HEK293 (cell line): ENCODE measurements at regions not wholly inside any gene's neighbourhood (a gene's known extent, or its start where the extent isn't known, plus 50 kb on each side); places are given as distances from the start of the nearest gene placed in this dataset.

Experiments used
- FEZF1 ChIP-seq: fragments of 450-650 bp; formaldehyde crosslinking; IDR thresholded peaks from 2 replicates; pipeline ENCODE4 v1.5.1; 2016; ENCODE audit warnings: missing biosample characterization, missing genetic modification characterization
- GLIS1 ChIP-seq: fragments of 450-650 bp; formaldehyde crosslinking; IDR thresholded peaks from 2 replicates; pipeline ENCODE4 v1.5.1; 2016; ENCODE audit warnings: missing biosample characterization, missing genetic modification characterization
- HOXD13 ChIP-seq: sonication (generic); formaldehyde crosslinking; IDR thresholded peaks from 2 replicates; pipeline ENCODE4 v1.8.0; 2022; ENCODE audit warnings: missing genetic modification reagents, borderline replicate concordance
- OSR2 ChIP-seq: fragments of 450-650 bp; formaldehyde crosslinking; IDR thresholded peaks from 2 replicates; pipeline ENCODE4 v1.5.1; 2016; ENCODE audit warnings: missing biosample characterization, missing genetic modification characterization
- PATZ1 ChIP-seq: fragments of 450-650 bp; formaldehyde crosslinking; IDR thresholded peaks from 2 replicates; pipeline ENCODE4 v1.5.1; 2016; ENCODE audit warnings: missing biosample characterization, missing genetic modification characterization
- PRDM6 ChIP-seq: fragments of 450-650 bp; formaldehyde crosslinking; IDR thresholded peaks from 2 replicates; pipeline ENCODE4 v1.5.1; 2017; ENCODE audit warnings: missing biosample characterization, missing genetic modification characterization
- SP7 ChIP-seq: fragments of 450-650 bp; formaldehyde crosslinking; IDR thresholded peaks from 2 replicates; pipeline ENCODE4 v1.5.1; 2016; ENCODE audit warnings: missing biosample characterization, missing genetic modification characterization
- TRIM28 ChIP-seq: IDR thresholded peaks from 2 replicates; pipeline ENCODE4 v1.6.1; 2011; ENCODE audit warnings: low read length, control low read depth, borderline replicate concordance
- ZBTB11 ChIP-seq: fragments of 450-650 bp; formaldehyde crosslinking; conservative IDR thresholded peaks from 2 replicates; pipeline ENCODE4 v1.5.1; 2016; ENCODE audit warnings: low read depth, missing biosample characterization, missing genetic modification characterization
- ZFHX2 ChIP-seq: fragments of 450-650 bp; formaldehyde crosslinking; conservative IDR thresholded peaks from 2 replicates; pipeline ENCODE4 v1.5.1; 2016; ENCODE audit warnings: missing biosample characterization, missing genetic modification characterization
- ZIC2 ChIP-seq: fragments of 450-650 bp; formaldehyde crosslinking; IDR thresholded peaks from 2 replicates; pipeline ENCODE4 v1.5.1; 2016; ENCODE audit warnings: missing biosample characterization, missing genetic modification characterization
- ZNF10 ChIP-seq: fragments of 450-650 bp; formaldehyde crosslinking; IDR thresholded peaks from 2 replicates; pipeline ENCODE4 v1.5.1; 2017; ENCODE audit warnings: missing biosample characterization, missing genetic modification characterization
- ZNF169 ChIP-seq: fragments of 450-650 bp; formaldehyde crosslinking; IDR thresholded peaks from 2 replicates; pipeline ENCODE4 v1.5.1; 2016; ENCODE audit warnings: missing biosample characterization, missing genetic modification characterization
- ZNF18 ChIP-seq: fragments of 450-650 bp; formaldehyde crosslinking; IDR thresholded peaks from 2 replicates; pipeline ENCODE4 v1.5.1; 2016; ENCODE audit warnings: missing biosample characterization, missing genetic modification characterization
- ZNF239 ChIP-seq: fragments of 450-650 bp; formaldehyde crosslinking; IDR thresholded peaks from 2 replicates; pipeline ENCODE4 v1.5.1; 2016; ENCODE audit warnings: missing biosample characterization, missing genetic modification characterization
- ZNF24 ChIP-seq: fragments of 450-650 bp; formaldehyde crosslinking; IDR thresholded peaks from 2 replicates; pipeline ENCODE4 v1.5.1; 2016; ENCODE audit warnings: missing biosample characterization, missing genetic modification characterization
- ZNF274 ChIP-seq, 2 experiments: fragments of 200-500 bp in 1 of 2; fragments of 450-650 bp in 1 of 2; sonication (Bioruptor generic) in 1 of 2; formaldehyde crosslinking in 1 of 2; IDR thresholded peaks; 2 replicates each; pipeline versions ENCODE4 v1.5.1 to v1.6.1; 2014 to 2016; ENCODE audit warnings: borderline replicate concordance in 1 of 2, inconsistent platforms in 1 of 2, low read length in 1 of 2, missing biosample characterization in 1 of 2, missing genetic modification characterization in 1 of 2
- ZNF423 ChIP-seq: fragments of 450-650 bp; formaldehyde crosslinking; IDR thresholded peaks from 2 replicates; pipeline ENCODE4 v1.5.1; 2016; ENCODE audit warnings: missing biosample characterization, missing genetic modification characterization
- ZNF473 ChIP-seq: fragments of 450-650 bp; formaldehyde crosslinking; IDR thresholded peaks from 2 replicates; pipeline ENCODE4 v1.5.1; 2017; ENCODE audit warnings: missing biosample characterization, missing genetic modification characterization
- ZNF488 ChIP-seq: fragments of 450-650 bp; formaldehyde crosslinking; IDR thresholded peaks from 2 replicates; pipeline ENCODE4 v1.5.1; 2016; ENCODE audit warnings: missing biosample characterization, missing genetic modification characterization
- ZNF560 ChIP-seq: fragments of 450-650 bp; formaldehyde crosslinking; IDR thresholded peaks from 2 replicates; pipeline ENCODE4 v1.5.1; 2017; ENCODE audit warnings: missing biosample characterization, missing genetic modification characterization, borderline replicate concordance
- ZNF580 ChIP-seq: fragments of 450-650 bp; formaldehyde crosslinking; IDR thresholded peaks from 2 replicates; pipeline ENCODE4 v1.5.1; 2016; ENCODE audit warnings: missing biosample characterization, missing genetic modification characterization
- ZNF623 ChIP-seq: fragments of 450-650 bp; formaldehyde crosslinking; IDR thresholded peaks from 2 replicates; pipeline ENCODE4 v1.5.1; 2016; ENCODE audit warnings: missing biosample characterization, missing genetic modification characterization
- ZNF624 ChIP-seq: fragments of 450-650 bp; formaldehyde crosslinking; IDR thresholded peaks from 2 replicates; pipeline ENCODE4 v1.5.1; 2017; ENCODE audit warnings: missing biosample characterization, missing genetic modification characterization
- ZNF629 ChIP-seq: fragments of 450-650 bp; formaldehyde crosslinking; IDR thresholded peaks from 2 replicates; pipeline ENCODE4 v1.5.1; 2017; ENCODE audit warnings: missing biosample characterization, missing genetic modification characterization
- ZNF645 ChIP-seq: fragments of 450-650 bp; formaldehyde crosslinking; IDR thresholded peaks from 2 replicates; pipeline ENCODE4; 2016; ENCODE audit warnings: missing biosample characterization, missing genetic modification characterization
- ZNF777 ChIP-seq: fragments of 450-650 bp; formaldehyde crosslinking; IDR thresholded peaks from 2 replicates; pipeline ENCODE4 v1.5.1; 2017; ENCODE audit warnings: missing biosample characterization, missing genetic modification characterization, borderline replicate concordance

- TF ChIP-seq TRIM28: peak; percentile 92
- TF ChIP-seq ZNF10 (tag by site-specific recombination): peak; percentile 51; the same call in 1 of the 2 replicates
- no peak for TF ChIP-seq ZNF645 (tag by site-specific recombination)
- no peak for TF ChIP-seq ZNF560 (tag by site-specific recombination)
- TF ChIP-seq HOXD13 (CRISPR knock-in tag): no peak; the same call in 1 of the 2 replicates
- peak; percentile 51; the same call in 1 of the 2 replicates for TF ChIP-seq PATZ1 (tag by site-specific recombination)
- peak; percentile 93 for TF ChIP-seq FEZF1 (tag by site-specific recombination)
- peak; percentile 93 for TF ChIP-seq PRDM6
- peak; percentile 68; the same call in 1 of the 2 replicates for TF ChIP-seq ZNF488 (tag by site-specific recombination)
- no peak for TF ChIP-seq ZNF777
- TF ChIP-seq ZNF629 (tag by site-specific recombination): peak; percentile 87
- TF ChIP-seq ZBTB11 (tag by site-specific recombination): no peak
- no peak for TF ChIP-seq ZNF169 (tag by site-specific recombination)
- TF ChIP-seq ZNF274 (IDR thresholded peaks at IDR 0.05; ENCODE audit: low read length): no peak
- TF ChIP-seq ZNF274 (tag by site-specific recombination; IDR thresholded peaks at IDR 0.05; ENCODE audit: borderline replicate concordance): no peak
- peak; percentile 58; the same call in 1 of the 2 replicates for TF ChIP-seq ZNF580
- TF ChIP-seq ZNF239 (tag by site-specific recombination): no peak
- 0 out of 2 replicates have a peak, but pooled peaks have one; percentile 12 for TF ChIP-seq ZFHX2 (tag by site-specific recombination)
- peak; percentile 91 for TF ChIP-seq OSR2 (tag by site-specific recombination)
- TF ChIP-seq ZNF423 (tag by site-specific recombination): no peak
- TF ChIP-seq SP7 (tag by site-specific recombination): peak; percentile 93
- peak; percentile 67 for TF ChIP-seq ZIC2 (tag by site-specific recombination)
- TF ChIP-seq GLIS1 (tag by site-specific recombination): peak; percentile 80
- TF ChIP-seq ZNF24 (tag by site-specific recombination): peak; percentile 90
- no peak for TF ChIP-seq ZNF624
- no peak for TF ChIP-seq ZNF473 (tag by site-specific recombination)
- 0 out of 2 replicates have a peak, but pooled peaks have one; percentile 34 for TF ChIP-seq ZNF18 (tag by site-specific recombination)
- TF ChIP-seq ZNF623: peak; percentile 35
These were observed 215.6 kb upstream of the GYPA start (continued) for GRCh38 chr4:144355811-144356757.
